Upper lobe of right lung (tissue), 1 donor: ENCODE measurements at regions not wholly inside any gene's neighbourhood (a gene's known extent, or its start where the extent isn't known, plus 50 kb on each side); places are given as distances from the start of the nearest gene placed in this dataset.
A peak's percentile ranks its signal among the peaks of the same experiment; 100 is the strongest.

Experiments
- ATAC-seq: fragments of 200-7000 bp; cut with Tn5 transposase; one replicate; pipeline ENCODE4 v1.9.1; 2020; ENCODE audit warnings: mild to moderate bottlenecking, moderate library complexity
- DNase-seq: peaks from one replicate; pipeline ENCODE4 v3.0.0-alpha.2; 2020
- H3K27ac ChIP-seq: fragments of 200-600 bp; one replicate; pipeline ENCODE4 v1.8.0; 2022
- H3K27me3 ChIP-seq: fragments of 200-600 bp; one replicate; pipeline ENCODE4 v1.8.0; 2022; ENCODE audit warnings: mild to moderate bottlenecking
- H3K36me3 ChIP-seq: fragments of 200-600 bp; one replicate; pipeline ENCODE4 v1.8.0; 2022
- H3K4me1 ChIP-seq: fragments of 200-600 bp; one replicate; pipeline ENCODE4 v1.8.0; 2022
- H3K4me3 ChIP-seq: fragments of 200-600 bp; one replicate; pipeline ENCODE4 v1.8.0; 2022; ENCODE audit warnings: mild to moderate bottlenecking
- H3K9me3 ChIP-seq: fragments of 200-600 bp; one replicate; pipeline ENCODE4 v1.8.0; 2022
- CTCF ChIP-seq: fragments of 200-600 bp; IDR thresholded peaks from one replicate; pipeline ENCODE4 v1.8.0; 2022; ENCODE audit warnings: antibody characterized with exemption
- intact Hi-C: fragments of 100-400 bp; cut with DNase I; formaldehyde crosslinking; loops from one replicate; pipeline ENCODE4 v1.11.0; 2022
- donor health status: DM: no; HTN: yes; CAD: no; lungs with severe emphysema.

- Histone ChIP-seq H3K9me3 (no peaks in the 10 kb centered on the region), H3K4me3 (no peak overlapping the region), H3K27me3 (no peaks in the 10 kb centered on the region), H3K27ac (no peak overlapping the region), H3K36me3 (no peaks in the 10 kb centered on the region), H3K4me1 (no peaks in the 10 kb centered on the region)
- ATAC-seq (no peak), DNase-seq (no peak)
- intact Hi-C loops = no loop called here
- TF ChIP-seq CTCF = no peak
Measured at GRCh38 chrX:40299641-40300046, 201.9 kb upstream of the BCOR start.

DNA sequence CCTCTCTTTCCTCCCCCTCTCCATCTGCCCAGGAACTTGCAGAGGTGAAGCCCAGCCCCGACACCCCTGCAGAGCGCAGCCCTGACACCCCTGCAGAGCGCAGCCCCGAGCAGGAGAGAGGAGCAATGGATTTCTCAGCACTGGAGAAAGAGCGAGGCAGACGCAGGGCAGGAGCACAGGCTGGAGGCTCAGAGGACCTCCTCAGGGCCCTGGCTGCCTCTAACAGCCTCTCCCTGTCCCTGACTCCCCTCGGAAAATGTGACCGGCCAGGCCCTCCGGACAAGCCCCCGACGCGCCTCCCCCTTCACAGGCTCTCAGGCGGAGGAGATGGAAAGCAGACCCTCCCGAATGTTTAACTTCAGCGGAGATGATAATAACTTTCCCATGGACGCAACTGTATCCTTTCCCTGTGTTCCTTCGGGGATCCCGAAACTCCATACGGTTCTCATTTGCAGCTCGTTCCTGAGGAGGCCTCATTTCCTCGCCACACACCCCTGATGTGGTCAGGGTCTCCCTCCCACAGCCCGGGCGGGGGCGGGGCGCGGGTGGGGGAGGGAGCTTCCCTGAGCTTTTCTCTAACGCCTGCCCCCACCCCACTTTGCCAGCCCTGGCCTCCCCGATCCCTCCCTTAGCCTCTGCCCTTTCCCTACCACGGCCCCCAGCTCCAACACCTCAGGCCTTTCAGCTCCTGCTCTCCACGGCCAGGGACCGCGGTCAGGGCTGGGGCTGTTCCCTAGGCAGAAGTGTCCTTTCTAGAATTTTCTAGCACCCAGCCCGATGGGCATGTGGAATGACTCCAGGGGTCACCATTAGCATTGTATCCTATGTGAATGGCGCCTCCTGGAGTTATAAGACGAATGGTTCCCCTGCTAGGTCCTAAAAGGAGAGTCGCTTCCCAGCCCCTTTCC, 201.1 kb upstream of the BCOR start:
- ATAC-seq (no peak), DNase-seq (no peak)
- no peaks in the 10 kb centered on the region for H3K4me1 ChIP-seq
- no peaks in the 10 kb centered on the region for H3K36me3 ChIP-seq
- H3K9me3 ChIP-seq = no peaks in the 10 kb centered on the region
- intact Hi-C loops = no loop called here
- TF ChIP-seq CTCF = peak; percentile 6
- H3K27ac ChIP-seq = no peak overlapping the region
- H3K4me3 ChIP-seq = no peak overlapping the region
- no peaks in the 10 kb centered on the region for H3K27me3 ChIP-seq

DNA sequence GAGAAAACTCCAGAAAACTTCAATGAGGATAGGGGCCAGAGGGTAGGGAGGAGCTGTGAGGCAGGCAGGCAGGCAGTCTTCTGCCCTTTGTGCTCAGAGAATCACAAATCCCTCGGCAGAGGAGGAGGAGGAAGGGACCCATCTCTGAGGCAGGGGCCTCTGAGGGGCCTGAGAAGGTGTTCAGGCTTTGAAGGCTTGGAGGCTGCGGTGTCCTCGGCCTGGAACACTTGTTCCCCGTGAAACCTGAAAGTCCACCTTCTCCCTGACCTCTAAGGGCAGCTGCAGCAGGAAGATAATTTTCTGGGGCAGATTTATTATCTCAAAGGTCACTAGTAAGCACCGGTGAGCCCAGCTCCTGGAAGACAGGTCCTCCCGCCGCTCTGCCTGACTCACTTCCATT, 200.3 kb upstream of the BCOR start:
- Histone ChIP-seq H3K4me1 (no peaks in the 10 kb centered on the region), H3K36me3 (no peaks in the 10 kb centered on the region), H3K27ac (no peak overlapping the region), H3K27me3 (no peaks in the 10 kb centered on the region), H3K4me3 (no peak overlapping the region), H3K9me3 (no peaks in the 10 kb centered on the region)
- ATAC-seq = no peak
- TF ChIP-seq CTCF = no peak
- no peak for DNase-seq
- intact Hi-C loops = no loop called here

- Histone ChIP-seq H3K9me3 (no peaks in the 10 kb centered on the region), H3K27ac (no peak overlapping the region), H3K4me3 (no peak overlapping the region), H3K36me3 (no peaks in the 10 kb centered on the region), H3K4me1 (no peaks in the 10 kb centered on the region), H3K27me3 (no peaks in the 10 kb centered on the region)
- intact Hi-C loops = no loop called here
- no peak for TF ChIP-seq CTCF
- no peak for ATAC-seq
- no peak for DNase-seq
Measured at GRCh38 chrX:40291553-40291952, 193.8 kb upstream of the BCOR start.

DNA sequence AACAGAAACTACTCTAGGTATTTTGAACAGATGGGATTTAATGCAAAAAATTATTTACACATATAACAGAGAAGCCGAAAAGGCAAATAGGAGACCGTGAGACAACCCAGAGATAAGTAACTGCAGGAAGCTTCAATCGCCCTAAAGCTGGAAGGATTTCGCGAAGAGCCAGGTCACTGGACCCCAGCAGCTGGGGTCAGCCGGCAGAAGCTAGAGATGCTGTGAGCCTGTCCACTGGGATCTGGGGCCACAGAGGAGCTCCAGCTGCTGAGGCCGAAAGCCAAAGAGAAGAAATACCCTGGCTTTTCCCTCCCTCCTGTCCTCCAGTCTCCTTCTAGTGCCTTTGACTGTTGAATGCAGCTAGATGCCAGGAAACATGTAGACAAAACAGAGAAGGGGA, 192.8 kb upstream of the BCOR start:
- no peaks in the 10 kb centered on the region for H3K27me3 ChIP-seq
- no peaks in the 10 kb centered on the region for H3K9me3 ChIP-seq
- H3K36me3 ChIP-seq = no peaks in the 10 kb centered on the region
- ATAC-seq = no peak
- TF ChIP-seq CTCF = no peak
- intact Hi-C loops = no loop called here
- no peaks in the 10 kb centered on the region for H3K4me1 ChIP-seq
- DNase-seq = no peak
- H3K4me3 ChIP-seq = no peak overlapping the region
- H3K27ac ChIP-seq = no peak overlapping the region

DNA sequence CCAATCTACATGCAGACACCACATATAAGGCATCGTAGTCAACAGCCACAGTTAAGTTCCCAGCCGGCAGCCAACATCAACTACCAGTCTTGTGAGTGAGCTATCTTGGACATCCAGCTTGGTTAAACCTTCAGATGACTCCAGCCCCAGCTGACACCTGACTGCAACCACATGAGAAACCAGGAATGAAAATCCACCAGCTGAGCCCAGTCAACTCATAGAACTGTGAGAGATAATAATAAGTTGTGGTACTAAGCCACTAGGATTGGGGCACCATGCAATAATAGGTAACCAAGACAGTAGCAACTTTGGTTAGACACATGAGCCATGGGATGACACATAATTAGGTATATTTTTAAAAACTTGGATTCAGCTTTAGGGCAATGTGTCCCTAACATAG, 188.1 kb upstream of the BCOR start:
- ATAC-seq (no peak), DNase-seq (no peak)
- no peaks in the 10 kb centered on the region for H3K36me3 ChIP-seq
- intact Hi-C loops = no loop called here
- no peak overlapping the region for H3K27ac ChIP-seq
- no peaks in the 10 kb centered on the region for H3K4me1 ChIP-seq
- H3K4me3 ChIP-seq = no peak overlapping the region
- H3K9me3 ChIP-seq = no peaks in the 10 kb centered on the region
- H3K27me3 ChIP-seq = no peaks in the 10 kb centered on the region
- no peak for TF ChIP-seq CTCF
